Cardiac fibroblast (primary cell): ENCODE measurements at regions not wholly inside any gene's neighbourhood (a gene's known extent, or its start where the extent isn't known, plus 50 kb on each side); places are given as distances from the start of the nearest gene placed in this dataset.
A peak's percentile ranks its signal among the peaks of the same experiment; 100 is the strongest.

Source experiments
- DNase-seq, 2 donors: peaks; one replicate each; pipeline versions ENCODE4 v3.0.0 to v3.0.0-alpha.2; 2010; ENCODE audit warnings: low read depth in 2 of 2
- H3K4me3 ChIP-seq, 2 donors: replicated peaks in 1 of 2; 1 replicate in 1 of 2; 2 replicates in 1 of 2; pipeline ENCODE4 v1.5.1; 2011; ENCODE audit warnings: low read depth in 2 of 2, low read length in 2 of 2, mild to moderate bottlenecking in 2 of 2, moderate library complexity in 1 of 2
- TF ChIP-seq, protein P1 (sequence below): IDR thresholded peaks from one replicate; pipeline ENCODE4 v1.5.1; 2011; ENCODE audit warnings: low read depth, mild to moderate bottlenecking, low read length, inconsistent platforms

DNA sequence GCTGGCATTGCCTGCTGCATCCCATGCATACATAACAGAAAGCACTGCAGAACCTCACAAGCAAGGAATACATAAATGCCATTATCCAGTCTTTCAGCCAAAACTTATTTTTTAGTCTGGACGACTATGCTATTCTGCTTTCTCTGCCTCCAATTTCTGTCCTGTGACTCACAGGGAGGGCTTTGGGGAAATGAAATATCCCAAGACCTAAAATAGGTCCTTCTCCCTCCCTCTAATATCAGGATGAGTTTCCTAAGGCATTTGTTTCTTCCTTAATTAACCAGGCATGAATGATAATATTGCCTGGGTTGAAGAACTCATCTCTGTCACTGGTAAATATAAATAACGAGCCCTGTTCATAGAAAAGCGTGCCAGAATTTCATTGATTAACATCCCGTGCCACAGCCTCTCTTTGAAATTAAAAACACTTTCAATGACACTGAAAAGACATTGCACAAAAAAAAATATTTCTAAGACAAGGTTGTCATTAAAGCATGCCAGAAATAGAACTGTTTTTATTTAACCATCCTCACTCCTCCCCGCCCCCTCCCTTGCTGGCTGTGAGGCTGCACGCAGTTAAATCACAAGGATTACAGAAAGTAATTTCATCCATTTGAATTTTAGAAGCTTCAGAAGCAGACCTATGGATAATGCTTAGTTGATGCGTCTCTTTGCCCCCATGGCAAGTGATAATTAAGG lies 103.0 kb upstream of the ANKRD1 start:
- no peak overlapping the region for H3K4me3 ChIP-seq
- TF ChIP-seq, protein P1, sequence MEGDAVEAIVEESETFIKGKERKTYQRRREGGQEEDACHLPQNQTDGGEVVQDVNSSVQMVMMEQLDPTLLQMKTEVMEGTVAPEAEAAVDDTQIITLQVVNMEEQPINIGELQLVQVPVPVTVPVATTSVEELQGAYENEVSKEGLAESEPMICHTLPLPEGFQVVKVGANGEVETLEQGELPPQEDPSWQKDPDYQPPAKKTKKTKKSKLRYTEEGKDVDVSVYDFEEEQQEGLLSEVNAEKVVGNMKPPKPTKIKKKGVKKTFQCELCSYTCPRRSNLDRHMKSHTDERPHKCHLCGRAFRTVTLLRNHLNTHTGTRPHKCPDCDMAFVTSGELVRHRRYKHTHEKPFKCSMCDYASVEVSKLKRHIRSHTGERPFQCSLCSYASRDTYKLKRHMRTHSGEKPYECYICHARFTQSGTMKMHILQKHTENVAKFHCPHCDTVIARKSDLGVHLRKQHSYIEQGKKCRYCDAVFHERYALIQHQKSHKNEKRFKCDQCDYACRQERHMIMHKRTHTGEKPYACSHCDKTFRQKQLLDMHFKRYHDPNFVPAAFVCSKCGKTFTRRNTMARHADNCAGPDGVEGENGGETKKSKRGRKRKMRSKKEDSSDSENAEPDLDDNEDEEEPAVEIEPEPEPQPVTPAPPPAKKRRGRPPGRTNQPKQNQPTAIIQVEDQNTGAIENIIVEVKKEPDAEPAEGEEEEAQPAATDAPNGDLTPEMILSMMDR, result no peak
- no peak for DNase-seq

DNA sequence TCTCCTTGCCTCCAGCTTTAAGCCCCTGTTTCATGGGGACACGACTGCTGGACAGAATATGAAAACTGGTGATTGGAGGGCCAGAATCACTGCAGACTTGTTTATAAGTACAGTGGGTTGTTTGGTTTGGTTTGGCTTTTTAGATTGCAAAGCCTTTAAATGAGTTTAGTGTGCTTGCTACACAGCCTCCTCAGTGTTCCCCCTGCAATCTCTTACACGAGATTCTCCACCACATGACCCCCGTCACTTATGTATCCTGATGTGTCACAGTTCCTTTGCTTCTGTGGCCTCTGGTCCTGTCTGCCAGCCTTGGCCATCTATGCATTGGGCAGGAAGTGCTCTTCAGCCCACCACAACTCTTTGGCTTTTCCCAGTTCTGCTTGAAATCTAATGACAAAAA lies 103.7 kb upstream of the ANKRD1 start:
- no peak overlapping the region for H3K4me3 ChIP-seq
- TF ChIP-seq, protein P1, result no peak

DNA sequence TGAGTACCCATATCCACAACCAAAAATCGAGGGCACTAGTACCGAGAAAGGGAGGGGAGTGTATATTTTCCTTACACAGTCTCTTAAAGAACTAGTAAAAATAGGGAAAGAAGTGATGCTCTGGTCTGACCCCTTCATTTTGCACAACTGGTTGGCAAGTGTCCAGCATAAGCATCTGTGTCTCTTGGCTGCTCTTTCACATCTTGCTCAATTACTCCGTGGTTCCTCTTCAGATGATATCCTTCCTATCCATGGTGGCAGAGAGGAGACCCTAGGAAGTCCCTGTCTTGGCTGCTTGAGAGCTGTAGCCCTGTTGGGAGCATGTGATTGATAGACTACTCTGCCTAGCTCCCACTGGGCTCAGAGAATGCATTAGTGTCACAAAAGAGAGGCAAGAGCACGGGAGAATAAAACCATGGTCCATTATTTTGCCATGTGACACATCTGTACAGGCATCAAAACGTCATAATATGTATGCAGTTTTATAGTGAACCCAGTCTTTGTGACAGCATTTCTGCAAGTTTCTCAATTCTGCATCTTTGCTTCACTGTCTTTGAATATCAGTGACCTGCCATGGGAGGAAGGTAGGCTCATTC lies 111.8 kb upstream of the ANKRD1 start:
- TF ChIP-seq, protein P1, result no peak
- DNase-seq, result peak; percentile 73 to 75
- no peak overlapping the region for H3K4me3 ChIP-seq

More for the DNA sequence above, 103.7 kb upstream of the ANKRD1 start:
- no peak for DNase-seq

DNA sequence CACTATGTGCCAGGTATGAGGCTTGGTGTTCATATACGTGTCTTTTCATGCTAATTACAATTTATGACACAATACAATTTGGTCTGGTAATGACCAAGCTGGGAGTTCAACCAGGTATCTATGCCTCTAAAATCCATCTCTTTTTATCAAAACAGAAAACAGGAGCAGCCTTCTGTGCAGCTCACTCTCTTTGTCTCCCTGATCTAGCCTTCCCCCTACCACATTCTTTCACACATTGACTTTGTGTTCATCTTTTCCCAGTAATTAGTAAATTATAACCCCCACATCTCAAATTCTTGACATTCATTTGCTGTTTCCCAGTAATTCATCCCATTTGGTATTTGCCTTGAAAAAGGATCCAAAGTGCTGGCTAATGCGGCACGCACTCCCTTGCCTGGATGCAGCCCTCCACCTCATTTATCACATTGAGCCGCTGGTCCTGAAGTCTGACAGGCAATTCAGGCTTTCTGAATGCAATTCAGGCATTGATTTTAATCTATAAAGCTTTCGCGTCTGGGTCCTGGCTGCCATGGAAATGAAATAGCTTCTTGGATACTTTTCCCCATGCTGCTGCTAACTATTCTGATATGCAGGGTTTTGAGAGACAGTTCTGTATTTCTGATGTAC lies 112.5 kb upstream of the ANKRD1 start:
- DNase-seq, result no peak
- TF ChIP-seq, protein P1, result no peak
- H3K4me3 ChIP-seq, result no peak overlapping the region

DNA sequence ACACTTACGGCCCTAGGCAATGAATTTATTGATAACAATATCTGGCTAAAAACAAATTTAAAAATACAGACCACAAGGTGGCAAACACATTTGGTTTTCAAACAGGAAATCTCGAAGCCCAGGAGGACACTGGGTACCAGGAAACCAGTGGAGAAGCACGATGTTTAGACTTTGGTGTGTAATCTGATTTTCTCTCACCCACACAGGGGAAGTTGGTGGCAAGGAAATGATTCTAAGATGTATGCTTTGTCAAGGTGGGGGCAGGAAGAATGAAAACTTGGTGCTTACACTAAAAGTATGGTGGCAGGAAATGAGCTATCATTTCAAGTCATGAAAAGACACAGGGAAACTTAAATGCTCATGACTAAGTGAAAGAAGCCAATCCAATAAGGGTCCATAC lies 113.2 kb upstream of the ANKRD1 start:
- no peak for DNase-seq
- H3K4me3 ChIP-seq, result no peak overlapping the region
- TF ChIP-seq, protein P1, result no peak

DNA sequence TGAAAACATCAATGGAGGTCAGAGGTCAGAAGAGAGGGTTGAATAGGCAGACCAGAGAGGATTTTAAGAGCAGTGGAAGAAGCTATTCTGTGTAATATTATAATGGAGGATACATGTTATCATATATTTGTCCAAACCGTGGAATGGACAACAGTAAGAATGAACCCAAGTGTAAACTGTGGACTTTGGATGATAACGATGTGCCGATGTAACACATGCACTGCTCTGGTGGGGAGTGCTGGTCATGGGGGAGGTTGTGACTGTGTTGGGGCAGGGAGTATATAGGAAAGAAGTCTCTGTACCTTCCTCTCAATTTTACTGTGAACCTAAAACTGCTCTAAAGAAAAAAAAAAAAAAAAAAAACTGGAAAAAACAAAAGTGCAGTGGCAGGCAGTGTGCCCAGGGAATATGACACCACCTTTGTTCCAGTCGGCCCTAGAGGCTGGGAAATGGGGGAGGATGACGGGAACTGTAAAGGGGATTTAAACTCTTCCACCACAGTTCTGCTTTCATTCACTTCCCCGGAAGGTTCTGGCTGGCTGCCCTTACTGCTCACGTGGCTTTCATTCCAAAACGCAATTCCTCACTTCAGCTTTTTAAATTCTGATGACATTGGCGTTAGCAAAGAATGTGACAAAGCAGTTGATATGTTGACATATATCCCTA lies 113.7 kb upstream of the ANKRD1 start:
- TF ChIP-seq, protein P1, result no peak
- H3K4me3 ChIP-seq, result no peak overlapping the region
- DNase-seq, result peak; percentile 79 to 96
